ENCODE measurements at regions not wholly inside any gene's neighbourhood (a gene's known extent, or its start where the extent isn't known, plus 50 kb on each side); places are given as distances from the start of the nearest gene placed in this dataset.
"Not testable (repeated sequence)": the region's sequence is repeated elsewhere in the genome, so short reads cannot be mapped to it uniquely, and the experiment has no call there.

DNA sequence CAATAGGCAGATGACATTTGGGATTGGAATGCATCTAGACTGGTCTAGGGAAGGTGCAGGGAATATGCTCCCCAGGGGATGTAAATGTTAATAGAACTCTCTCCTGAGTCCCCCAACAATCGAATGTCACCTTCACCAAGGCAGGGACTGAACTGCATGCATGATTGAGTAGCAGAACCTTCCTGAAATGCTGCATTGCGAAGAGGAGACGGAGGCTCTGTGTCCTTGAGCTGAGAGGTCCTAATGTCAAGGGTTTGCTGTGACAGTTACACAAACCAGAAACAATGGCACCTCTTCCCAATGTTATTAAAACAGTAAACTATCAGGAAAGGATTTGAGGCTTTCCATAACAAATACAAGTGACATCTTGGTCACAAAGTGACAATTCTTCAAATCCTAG lies 117.5 kb upstream of the SFSWAP start:
- Histone ChIP-seq H3K27me3 (ENCODE audit: low read length) (no peaks in the 10 kb centered on the region), H3K9ac (ENCODE audit: low read length) (no peak overlapping the region), H3K9me3 (ENCODE audit: low read length) (no peaks in the 10 kb centered on the region), H3K4me2 (ENCODE audit: low read depth, low read length, poor library complexity, severe bottlenecking) (no peak overlapping the region), H3K36me3 (ENCODE audit: insufficient read depth, low read length) (no peaks in the 10 kb centered on the region), H4K20me1 (ENCODE audit: insufficient read depth, low read depth, low read length) (no peaks in the 10 kb centered on the region), H3K79me2 (ENCODE audit: low read length) (no peaks in the 10 kb centered on the region), H3K4me1 (ENCODE audit: low read length) (no peaks in the 10 kb centered on the region), H3K4me3 (ENCODE audit: low read length) (no peak overlapping the region), H2AFZ (ENCODE audit: low read length) (no peak overlapping the region), H3K9me2 (replicated peaks; ENCODE audit: insufficient read depth, low read length) (no peaks in the 10 kb centered on the region), H3K27ac (ENCODE audit: low read length) (no peak overlapping the region)
- no peak for DNase-seq

DNA sequence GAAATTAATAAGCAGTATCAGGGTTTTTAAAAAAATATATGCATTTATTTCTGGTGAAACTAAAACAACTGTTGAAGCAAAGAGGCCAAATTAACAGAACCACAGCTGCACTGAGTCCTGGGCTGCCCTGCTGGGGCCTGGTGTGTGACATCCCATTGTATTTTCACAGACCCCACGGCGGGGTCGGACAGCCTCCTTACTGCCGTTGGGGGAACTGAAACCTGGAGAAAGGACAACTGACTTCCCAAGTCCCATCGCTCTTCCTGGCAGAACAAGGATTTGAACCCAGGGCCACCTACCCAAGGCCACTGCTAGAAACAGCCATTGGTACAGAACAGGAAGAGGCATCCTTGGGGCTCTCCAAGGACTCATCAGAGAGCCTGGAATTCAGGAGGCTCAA lies 114.8 kb upstream of the SFSWAP start:
- no peaks in the 10 kb centered on the region for H3K79me2 ChIP-seq (ENCODE audit: low read length)
- no peaks in the 10 kb centered on the region for H3K9me3 ChIP-seq (ENCODE audit: low read length)
- no peaks in the 10 kb centered on the region for H3K9me2 ChIP-seq (replicated peaks; ENCODE audit: insufficient read depth, low read length)
- H3K4me3 ChIP-seq (ENCODE audit: low read length), result no peak overlapping the region
- no peak overlapping the region for H3K27ac ChIP-seq (ENCODE audit: low read length)
- H3K4me2 ChIP-seq (ENCODE audit: low read depth, low read length, poor library complexity, severe bottlenecking), result no peak overlapping the region
- no peaks in the 10 kb centered on the region for H3K27me3 ChIP-seq (ENCODE audit: low read length)
- no peaks in the 10 kb centered on the region for H3K36me3 ChIP-seq (ENCODE audit: insufficient read depth, low read length)
- no peaks in the 10 kb centered on the region for H3K4me1 ChIP-seq (ENCODE audit: low read length)
- no peak for DNase-seq
- no peak overlapping the region for H3K9ac ChIP-seq (ENCODE audit: low read length)
- no peaks in the 10 kb centered on the region for H4K20me1 ChIP-seq (ENCODE audit: insufficient read depth, low read depth, low read length)
- no peak overlapping the region for H2AFZ ChIP-seq (ENCODE audit: low read length)

DNA sequence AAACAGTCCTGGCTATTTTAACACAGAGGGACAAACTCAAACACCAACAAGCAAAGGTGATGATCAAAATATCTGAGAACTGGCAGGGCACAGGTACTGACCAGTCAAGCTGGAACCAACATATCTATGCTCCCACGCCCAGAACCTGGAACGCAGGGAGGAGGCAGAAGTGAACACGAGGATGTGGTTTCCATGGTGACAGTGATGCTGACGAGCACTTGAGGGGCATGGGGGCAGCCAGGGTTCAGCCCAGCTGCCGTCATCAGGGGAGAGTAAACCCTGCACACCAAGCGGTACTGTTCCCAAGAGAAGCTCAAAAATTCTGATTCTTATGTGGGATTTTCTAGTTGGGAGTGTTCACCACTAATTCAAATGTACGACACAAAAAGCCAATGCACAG lies 113.6 kb upstream of the SFSWAP start:
- H3K9me2 ChIP-seq (replicated peaks; ENCODE audit: insufficient read depth, low read length), result no peaks in the 10 kb centered on the region
- H3K9ac ChIP-seq (ENCODE audit: low read length), result no peak overlapping the region
- no peak for DNase-seq
- no peaks in the 10 kb centered on the region for H3K4me1 ChIP-seq (ENCODE audit: low read length)
- no peaks in the 10 kb centered on the region for H4K20me1 ChIP-seq (ENCODE audit: insufficient read depth, low read depth, low read length)
- no peaks in the 10 kb centered on the region for H3K9me3 ChIP-seq (ENCODE audit: low read length)
- no peak overlapping the region for H3K27ac ChIP-seq (ENCODE audit: low read length)
- no peaks in the 10 kb centered on the region for H3K27me3 ChIP-seq (ENCODE audit: low read length)
- H3K4me3 ChIP-seq (ENCODE audit: low read length), result no peak overlapping the region
- no peaks in the 10 kb centered on the region for H3K36me3 ChIP-seq (ENCODE audit: insufficient read depth, low read length)
- no peaks in the 10 kb centered on the region for H3K79me2 ChIP-seq (ENCODE audit: low read length)
- H2AFZ ChIP-seq (ENCODE audit: low read length), result no peak overlapping the region
- no peak overlapping the region for H3K4me2 ChIP-seq (ENCODE audit: low read depth, low read length, poor library complexity, severe bottlenecking)

DNA sequence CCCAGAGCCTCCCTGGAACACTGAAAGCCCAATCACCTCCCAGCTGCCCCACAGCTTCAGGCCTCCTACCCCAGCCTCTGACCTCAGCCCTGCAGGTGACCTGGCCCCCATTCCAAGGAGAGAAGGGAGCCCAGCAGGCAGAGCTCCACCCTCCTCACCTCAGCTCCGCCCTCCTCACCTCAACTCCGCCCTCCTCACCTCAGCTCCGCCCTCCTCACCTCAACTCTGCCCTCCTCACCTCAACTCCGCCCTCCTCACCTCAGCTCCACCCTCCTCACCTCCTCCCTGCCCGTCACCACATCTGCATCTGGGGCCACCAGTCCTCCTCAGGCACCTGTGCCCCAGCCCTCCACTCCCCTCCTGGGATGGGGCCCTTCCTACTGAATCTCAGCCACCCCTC lies 112.2 kb upstream of the SFSWAP start:
- Histone ChIP-seq H4K20me1 (ENCODE audit: insufficient read depth, low read depth, low read length) (no peaks in the 10 kb centered on the region), H3K9ac (ENCODE audit: low read length) (no peak overlapping the region), H3K27me3 (ENCODE audit: low read length) (no peaks in the 10 kb centered on the region), H3K9me2 (replicated peaks; ENCODE audit: insufficient read depth, low read length) (no peaks in the 10 kb centered on the region), H3K9me3 (ENCODE audit: low read length) (no peaks in the 10 kb centered on the region), H3K36me3 (ENCODE audit: insufficient read depth, low read length) (no peaks in the 10 kb centered on the region), H3K27ac (ENCODE audit: low read length) (no peak overlapping the region), H3K79me2 (ENCODE audit: low read length) (no peaks in the 10 kb centered on the region), H3K4me1 (ENCODE audit: low read length) (no peaks in the 10 kb centered on the region), H3K4me3 (ENCODE audit: low read length) (no peak overlapping the region), H2AFZ (ENCODE audit: low read length) (no peak overlapping the region), H3K4me2 (ENCODE audit: low read depth, low read length, poor library complexity, severe bottlenecking) (no peak overlapping the region)
- no peak for DNase-seq

DNA sequence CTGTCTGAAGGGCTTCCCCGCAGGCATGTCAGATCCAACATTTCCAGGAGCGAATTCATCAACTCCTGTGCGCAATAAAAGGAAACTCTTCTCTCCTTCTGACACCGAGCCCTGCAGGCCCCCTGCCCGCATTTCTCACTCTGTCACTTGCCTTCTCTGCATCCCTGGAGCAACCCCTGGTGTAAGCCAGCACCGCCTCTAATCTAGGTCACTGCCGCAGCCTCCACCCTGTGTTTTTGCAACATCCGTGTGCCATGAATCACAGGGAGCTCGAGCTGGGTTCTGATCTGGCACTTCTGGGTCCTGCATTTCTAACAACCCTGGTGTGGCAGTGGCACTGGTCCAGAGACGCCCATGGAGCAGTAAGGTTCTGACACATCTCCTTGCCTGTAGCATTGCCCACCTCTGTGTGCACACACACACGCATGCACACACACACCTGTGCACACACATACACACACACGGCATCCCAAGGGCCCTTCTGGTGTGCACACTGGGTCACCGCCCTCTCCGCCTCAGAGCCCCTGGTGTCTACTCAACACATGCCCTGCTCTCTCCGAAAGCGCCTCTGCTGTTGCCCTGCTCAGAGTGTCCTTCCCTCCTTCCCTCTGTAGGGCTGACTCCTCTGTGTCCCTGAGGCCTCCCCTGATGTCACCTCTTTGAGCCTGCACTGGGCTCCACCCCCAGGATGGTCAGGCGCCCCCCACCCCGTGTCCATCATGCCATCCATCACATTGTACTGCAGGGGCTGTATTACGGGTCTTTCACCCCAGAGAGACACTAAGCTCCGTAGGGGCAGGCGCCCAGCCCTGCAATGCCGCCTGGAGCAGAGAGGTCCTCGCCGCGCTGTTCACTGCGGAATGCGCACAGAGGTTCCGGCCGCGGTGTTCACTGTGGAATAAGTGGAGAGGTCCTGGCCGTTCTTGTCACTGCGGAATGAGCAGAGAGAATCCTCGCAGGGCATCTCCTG lies 111.4 kb upstream of the SFSWAP start:
- H3K9ac ChIP-seq (ENCODE audit: low read length), result no peak overlapping the region
- no peaks in the 10 kb centered on the region for H4K20me1 ChIP-seq (ENCODE audit: insufficient read depth, low read depth, low read length)
- no peak overlapping the region for H2AFZ ChIP-seq (ENCODE audit: low read length)
- no peak overlapping the region for H3K4me3 ChIP-seq (ENCODE audit: low read length)
- H3K4me2 ChIP-seq (ENCODE audit: low read depth, low read length, poor library complexity, severe bottlenecking), result no peak overlapping the region
- H3K9me3 ChIP-seq (ENCODE audit: low read length), result no peaks in the 10 kb centered on the region
- no peak for DNase-seq
- H3K36me3 ChIP-seq (ENCODE audit: insufficient read depth, low read length), result no peaks in the 10 kb centered on the region
- H3K27ac ChIP-seq (ENCODE audit: low read length), result no peak overlapping the region
- no peaks in the 10 kb centered on the region for H3K27me3 ChIP-seq (ENCODE audit: low read length)
- no peaks in the 10 kb centered on the region for H3K4me1 ChIP-seq (ENCODE audit: low read length)
- no peaks in the 10 kb centered on the region for H3K79me2 ChIP-seq (ENCODE audit: low read length)
- no peaks in the 10 kb centered on the region for H3K9me2 ChIP-seq (replicated peaks; ENCODE audit: insufficient read depth, low read length)

DNA sequence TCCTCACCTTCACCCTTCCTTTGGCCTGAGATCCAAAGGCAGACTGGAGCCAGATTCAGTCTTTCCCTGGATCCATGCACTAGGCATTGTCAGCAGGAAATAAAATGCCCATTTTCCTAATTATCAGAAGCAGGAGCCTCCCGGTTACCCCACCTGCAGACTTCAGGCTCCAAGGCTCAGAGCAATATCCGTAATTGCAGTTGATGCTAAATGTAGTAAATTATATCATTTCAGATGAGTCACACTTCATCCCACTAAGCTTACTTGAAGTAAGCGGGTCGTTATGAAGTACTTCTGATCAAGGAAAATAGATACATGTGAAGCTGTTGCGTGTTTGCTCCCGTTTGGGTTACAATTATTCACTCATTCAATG lies 110.7 kb upstream of the SFSWAP start:
- Histone ChIP-seq H3K79me2 (ENCODE audit: low read length) (no peaks in the 10 kb centered on the region), H3K27ac (ENCODE audit: low read length) (no peak overlapping the region), H3K36me3 (ENCODE audit: insufficient read depth, low read length) (no peaks in the 10 kb centered on the region), H3K4me2 (ENCODE audit: low read depth, low read length, poor library complexity, severe bottlenecking) (no peak overlapping the region), H3K4me1 (ENCODE audit: low read length) (no peaks in the 10 kb centered on the region), H3K9ac (ENCODE audit: low read length) (no peak overlapping the region), H3K9me3 (ENCODE audit: low read length) (no peaks in the 10 kb centered on the region), H3K4me3 (ENCODE audit: low read length) (no peak overlapping the region), H4K20me1 (ENCODE audit: insufficient read depth, low read depth, low read length) (no peaks in the 10 kb centered on the region), H3K9me2 (replicated peaks; ENCODE audit: insufficient read depth, low read length) (no peaks in the 10 kb centered on the region), H3K27me3 (ENCODE audit: low read length) (no peaks in the 10 kb centered on the region), H2AFZ (ENCODE audit: low read length) (no peak overlapping the region)
- DNase-seq, result no peak

DNA sequence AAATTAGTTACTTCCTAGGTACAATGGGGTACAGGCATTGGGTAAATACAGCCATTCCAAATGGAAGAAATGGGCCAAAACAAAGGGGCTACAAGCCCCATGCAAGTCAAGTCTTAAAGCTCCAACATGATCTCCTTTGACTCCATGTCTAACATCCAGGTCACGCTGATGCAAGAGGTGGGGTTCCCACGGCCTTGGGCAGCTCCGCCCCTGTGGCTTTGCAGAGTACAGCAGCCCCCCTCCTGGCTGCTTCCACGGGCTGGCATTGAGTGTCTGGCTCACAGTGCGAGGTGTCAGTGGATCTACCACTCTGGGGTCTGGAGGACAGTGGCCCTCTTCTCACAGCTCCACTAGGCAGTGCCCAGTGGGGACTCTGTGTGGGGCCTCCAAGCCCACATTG lies 109.4 kb upstream of the SFSWAP start:
- not testable (repeated sequence) for H3K4me1 ChIP-seq (ENCODE audit: low read length); H3K4me2 ChIP-seq (ENCODE audit: low read depth, low read length, poor library complexity, severe bottlenecking); H3K9me2 ChIP-seq (replicated peaks; ENCODE audit: insufficient read depth, low read length); H2AFZ ChIP-seq (ENCODE audit: low read length); DNase-seq; H3K4me3 ChIP-seq (ENCODE audit: low read length); H3K9me3 ChIP-seq (ENCODE audit: low read length); H4K20me1 ChIP-seq (ENCODE audit: insufficient read depth, low read depth, low read length); H3K36me3 ChIP-seq (ENCODE audit: insufficient read depth, low read length); H3K27ac ChIP-seq (ENCODE audit: low read length); H3K9ac ChIP-seq (ENCODE audit: low read length); H3K27me3 ChIP-seq (ENCODE audit: low read length); H3K79me2 ChIP-seq (ENCODE audit: low read length)

DNA sequence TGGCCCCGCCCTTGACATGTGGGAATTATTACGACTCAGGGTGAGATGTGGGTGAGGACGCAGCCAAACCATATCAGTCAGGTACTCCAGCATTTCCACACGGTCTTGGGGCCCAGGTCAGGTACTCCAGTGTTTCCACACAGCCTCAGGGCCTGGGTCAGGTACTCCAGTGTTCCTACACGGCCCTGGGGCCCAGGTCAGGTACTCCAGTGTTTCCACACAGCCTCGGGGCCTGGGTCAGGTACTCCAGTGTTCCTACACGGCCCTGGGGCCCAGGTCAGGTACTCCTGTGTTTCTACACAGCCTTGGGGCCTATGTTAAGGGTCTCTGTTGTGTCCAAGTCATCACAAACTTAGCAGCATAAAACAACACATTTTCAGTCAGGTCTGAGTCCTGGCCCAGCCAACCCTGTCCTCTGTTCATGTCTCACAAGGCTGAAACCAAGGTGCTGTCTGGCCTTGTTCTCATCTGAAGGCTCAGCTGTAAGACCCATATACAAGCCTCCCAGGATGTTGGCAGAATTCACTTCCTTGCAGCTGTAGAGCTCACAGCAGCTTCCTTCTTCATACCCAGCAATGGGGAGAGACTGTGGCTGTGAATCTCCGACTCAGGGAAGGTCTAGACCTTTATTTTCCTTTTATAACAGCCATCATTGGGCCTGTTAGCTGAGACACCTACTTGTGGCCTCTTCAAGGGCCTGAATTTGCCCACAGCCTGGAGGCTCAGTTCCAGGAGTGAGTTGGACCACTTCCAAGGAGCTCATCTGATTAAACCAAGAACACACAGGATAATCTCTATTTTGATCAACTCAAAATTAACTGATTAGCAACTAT lies 107.6 kb upstream of the SFSWAP start:
- no peak overlapping the region for H3K4me3 ChIP-seq (ENCODE audit: low read length)
- no peak overlapping the region for H3K9ac ChIP-seq (ENCODE audit: low read length)

More for the DNA sequence above, 107.6 kb upstream of the SFSWAP start:
- Histone ChIP-seq H3K9me3 (ENCODE audit: low read length) (no peaks in the 10 kb centered on the region), H3K36me3 (ENCODE audit: insufficient read depth, low read length) (no peaks in the 10 kb centered on the region), H2AFZ (ENCODE audit: low read length) (no peak overlapping the region), H3K9me2 (replicated peaks; ENCODE audit: insufficient read depth, low read length) (no peaks in the 10 kb centered on the region), H3K27ac (ENCODE audit: low read length) (no peak overlapping the region), H3K4me2 (ENCODE audit: low read depth, low read length, poor library complexity, severe bottlenecking) (no peak overlapping the region), H3K4me1 (ENCODE audit: low read length) (no peaks in the 10 kb centered on the region), H4K20me1 (ENCODE audit: insufficient read depth, low read depth, low read length) (no peaks in the 10 kb centered on the region), H3K79me2 (ENCODE audit: low read length) (no peaks in the 10 kb centered on the region), H3K27me3 (ENCODE audit: low read length) (no peaks in the 10 kb centered on the region)
- DNase-seq, result no peak

Data from Karpas-422 (cell line).